NCI-H1105 (cell line): ENCODE measurements at regions not wholly inside any gene's neighbourhood (a gene's known extent, or its start where the extent isn't known, plus 50 kb on each side); places are given as distances from the start of the nearest gene placed in this dataset.

Experiments used
- DNase-seq: peaks from one replicate; lab custom pipeline; 2025; lab: John Stamatoyannopoulos, UW

DNA sequence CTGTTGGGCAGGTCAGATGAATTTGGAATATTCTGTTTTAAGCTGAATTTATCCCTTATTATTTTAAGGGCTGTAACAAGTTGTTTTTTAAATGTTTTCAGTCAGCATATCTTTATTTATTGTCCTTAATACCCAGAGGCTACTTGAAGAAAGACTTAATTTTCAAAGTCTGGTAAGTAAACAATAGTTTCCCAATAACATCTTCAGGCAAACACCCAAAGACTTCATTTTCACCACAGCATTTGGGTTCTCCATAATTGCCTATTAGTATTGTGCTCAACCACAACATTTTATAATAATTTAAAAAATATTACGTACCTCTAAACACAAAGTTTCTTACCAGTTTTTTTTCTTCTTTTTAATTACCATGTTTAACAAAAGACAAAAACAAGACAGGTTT lies 60.0 kb upstream of the MKLN1 start:
- no peak for DNase-seq

DNA sequence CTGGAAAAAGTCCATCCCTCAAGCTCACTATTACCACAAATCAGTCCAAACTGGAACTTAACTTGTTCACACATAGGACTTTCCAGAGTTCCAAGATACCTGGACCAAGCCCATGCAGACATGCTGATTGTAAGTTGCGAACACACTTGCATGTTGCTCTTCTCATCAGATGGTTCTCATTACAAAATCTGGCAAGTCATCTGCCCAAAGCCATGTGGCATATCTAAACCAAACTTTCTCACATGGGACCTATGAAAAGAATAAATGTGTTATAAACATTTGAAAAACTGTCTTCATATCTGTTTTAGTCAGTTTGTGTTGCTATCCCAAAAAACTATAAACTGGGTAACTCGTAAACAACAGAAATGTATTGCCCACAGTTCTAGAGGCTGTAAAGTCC lies 58.8 kb upstream of the MKLN1 start:
- DNase-seq, result no peak

- no peak for DNase-seq
These were observed 55.6 kb upstream of the MKLN1 start for GRCh38 chr7:131272086-131272485.

GRCh38 chr7:131274986-131275385 lies 52.7 kb upstream of the MKLN1 start:
- no peak for DNase-seq

DNA sequence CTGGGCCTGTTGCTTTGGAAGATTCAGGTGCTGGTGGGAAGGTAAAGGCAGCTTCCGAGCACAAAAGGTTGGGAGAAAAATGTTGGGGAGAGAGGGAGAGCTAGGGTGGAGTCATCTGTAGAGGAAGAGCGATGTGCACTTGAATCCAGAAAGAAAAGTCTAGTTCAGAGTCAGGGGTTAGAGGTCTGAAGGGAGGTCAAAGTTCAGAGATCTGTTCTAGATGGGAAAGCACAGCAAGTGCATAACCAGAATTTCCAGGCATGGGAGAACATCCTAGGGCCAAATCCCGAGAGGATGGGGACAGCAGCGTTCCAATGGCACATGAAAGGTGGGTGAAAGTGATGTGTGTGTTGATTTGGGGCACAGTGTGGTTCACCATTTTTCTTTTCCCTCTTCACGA lies 51.5 kb upstream of the MKLN1 start:
- DNase-seq, result no peak

DNA sequence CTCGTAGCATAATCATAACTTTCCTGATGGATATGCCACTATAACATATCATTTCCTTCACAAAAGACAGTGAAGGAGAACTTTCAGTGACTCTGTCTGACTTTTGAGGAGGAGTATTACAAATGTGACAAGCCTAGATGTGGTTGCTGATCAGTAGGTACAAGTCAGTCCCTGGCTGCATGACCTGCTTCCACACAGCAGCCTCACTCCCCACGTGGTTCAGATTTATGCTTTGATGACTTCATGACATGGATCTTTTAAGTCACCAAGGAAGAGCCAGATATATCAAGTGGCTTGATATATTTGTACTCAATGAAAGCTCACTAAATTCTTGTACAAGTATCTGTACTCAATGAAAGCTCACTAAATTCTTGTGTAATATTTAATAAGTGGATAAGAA lies 50.9 kb upstream of the MKLN1 start:
- DNase-seq, result no peak
